Smooth muscle cell (in vitro differentiated cells): ENCODE measurements at regions not wholly inside any gene's neighbourhood (a gene's known extent, or its start where the extent isn't known, plus 50 kb on each side); places are given as distances from the start of the nearest gene placed in this dataset.

Source experiments
- DNase-seq: peaks from one replicate; lab custom pipeline; 2025; ENCODE audit not compliant: unreplicated experiment; lab: John Stamatoyannopoulos, UW
- H2AFZ ChIP-seq: fragments of 200-600 bp; sonication (generic); 2 replicates; pipeline ENCODE4 v1.6.0; 2016; ENCODE audit warnings: antibody characterized with exemption, low read depth, mild to moderate bottlenecking
- H3F3A ChIP-seq: fragments of 200-600 bp; sonication (generic); 2 replicates; pipeline ENCODE4 v1.6.0; 2017; ENCODE audit warnings: antibody characterized with exemption, low read depth
- H3K27ac ChIP-seq: fragments of 200-600 bp; sonication (generic); 2 replicates; pipeline ENCODE4 v1.5.1; 2016; ENCODE audit warnings: low read depth, mild to moderate bottlenecking
- H3K27me3 ChIP-seq: fragments of 200-600 bp; sonication (generic); 2 replicates; pipeline ENCODE4 v1.6.1; 2016; ENCODE audit warnings: low read depth, mild to moderate bottlenecking
- H3K36me3 ChIP-seq: fragments of 200-600 bp; sonication (generic); 2 replicates; pipeline ENCODE4 v1.5.1; 2016; ENCODE audit warnings: low read depth
- H3K4me1 ChIP-seq: fragments of 200-600 bp; sonication (generic); 2 replicates; pipeline ENCODE4 v1.5.1; 2016; ENCODE audit warnings: low read depth
- H3K4me2 ChIP-seq: fragments of 200-600 bp; sonication (generic); 2 replicates; pipeline ENCODE4 v1.6.0; 2016; ENCODE audit warnings: mild to moderate bottlenecking
- H3K4me3 ChIP-seq: fragments of 200-600 bp; sonication (generic); 2 replicates; pipeline ENCODE4 v1.5.1; 2016; ENCODE audit warnings: mild to moderate bottlenecking
- H3K79me2 ChIP-seq: fragments of 200-600 bp; sonication (generic); 2 replicates; pipeline ENCODE4 v1.6.0; 2016; ENCODE audit warnings: low read depth, mild to moderate bottlenecking
- H3K9ac ChIP-seq: fragments of 200-600 bp; sonication (generic); 2 replicates; pipeline ENCODE4 v1.6.0; 2016; ENCODE audit warnings: low read depth
- H3K9me3 ChIP-seq: fragments of 200-600 bp; sonication (generic); replicated peaks from 2 replicates; pipeline ENCODE4 v1.5.1; 2016; ENCODE audit warnings: low read depth
- H4K20me1 ChIP-seq: fragments of 200-600 bp; sonication (generic); 2 replicates; pipeline ENCODE4 v1.6.0; 2016; ENCODE audit warnings: low read depth
- CTCF ChIP-seq: fragments of 200-600 bp; sonication (generic); IDR thresholded peaks from 2 replicates; pipeline ENCODE4 v1.5.1; 2017; ENCODE audit warnings: borderline replicate concordance, mild to moderate bottlenecking, antibody characterized with exemption; ENCODE audit not compliant: insufficient read depth, poor library complexity, severe bottlenecking
- WGBS: methylation state at CpG from one replicate; pipeline ENCODE4 v1.1.7; 2016; ENCODE audit warnings: low lambda C conversion rate; 5-methylcytosine and 5-hydroxymethylcytosine counted together

- no peaks in the 10 kb centered on the region for H3K9me3 ChIP-seq
- no peaks in the 10 kb centered on the region for H3K79me2 ChIP-seq
- no peak overlapping the region for H3K9ac ChIP-seq
- no peak overlapping the region for H3K27ac ChIP-seq
- no peaks in the 10 kb centered on the region for H4K20me1 ChIP-seq
- H2AFZ ChIP-seq = no peak overlapping the region
- H3K27me3 ChIP-seq = no peaks in the 10 kb centered on the region
- no peak for TF ChIP-seq CTCF
- no peak overlapping the region for H3K4me2 ChIP-seq
- no peaks in the 10 kb centered on the region for H3K36me3 ChIP-seq
- H3K4me3 ChIP-seq = no peak overlapping the region
- DNase-seq = no peak
- 73% methylated on average over 6 of the region's 6 CpGs for WGBS
- H3F3A ChIP-seq = no peaks in the 10 kb centered on the region
- H3K4me1 ChIP-seq = no peaks in the 10 kb centered on the region
Measured at GRCh38 chr16:86322283-86322682, 188.0 kb upstream of the FOXF1 start.

- Histone ChIP-seq H3K9ac (no peak overlapping the region), H4K20me1 (no peaks in the 10 kb centered on the region), H3K4me1 (no peaks in the 10 kb centered on the region), H3K9me3 (no peaks in the 10 kb centered on the region), H3K36me3 (no peaks in the 10 kb centered on the region), H3K4me2 (no peak overlapping the region), H3K27ac (no peak overlapping the region), H3K27me3 (no peaks in the 10 kb centered on the region), H2AFZ (no peak overlapping the region), H3F3A (no peaks in the 10 kb centered on the region), H3K79me2 (no peaks in the 10 kb centered on the region), H3K4me3 (no peak overlapping the region)
- no peak for DNase-seq
- 88% methylated on average over 8 of the region's 8 CpGs for WGBS
- no peak for TF ChIP-seq CTCF
Measured at GRCh38 chr16:86322806-86323205, 187.5 kb upstream of the FOXF1 start.

DNA sequence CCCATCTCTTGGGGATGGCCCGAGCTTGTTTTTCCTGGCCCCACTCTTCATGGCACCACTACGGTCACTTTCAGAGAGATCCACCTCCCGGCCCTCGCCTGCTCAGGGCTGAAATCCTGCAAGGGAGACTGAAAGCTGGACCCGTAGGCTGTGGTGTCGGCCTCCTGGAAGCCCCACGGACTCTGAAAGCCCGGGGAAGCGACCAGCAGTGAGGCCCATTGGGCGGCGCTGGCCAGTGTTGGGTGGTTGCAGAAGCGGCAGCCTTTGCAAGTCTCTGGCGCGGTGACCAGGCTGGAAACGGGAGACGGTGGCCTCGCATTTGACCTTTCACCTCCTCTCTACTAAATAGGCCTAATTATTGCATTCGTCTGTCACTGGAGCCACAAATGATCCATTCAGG, 186.0 kb upstream of the FOXF1 start:
- 97% methylated on average over 18 of the region's 18 CpGs for WGBS
- no peak overlapping the region for H3K4me2 ChIP-seq
- H3K27me3 ChIP-seq = no peaks in the 10 kb centered on the region
- no peaks in the 10 kb centered on the region for H3K4me1 ChIP-seq
- no peaks in the 10 kb centered on the region for H4K20me1 ChIP-seq
- TF ChIP-seq CTCF = no peak
- H3K79me2 ChIP-seq = no peaks in the 10 kb centered on the region
- no peaks in the 10 kb centered on the region for H3K9me3 ChIP-seq
- H3K9ac ChIP-seq = no peak overlapping the region
- H3K36me3 ChIP-seq = no peaks in the 10 kb centered on the region
- H3K4me3 ChIP-seq = no peak overlapping the region
- H3F3A ChIP-seq = no peaks in the 10 kb centered on the region
- H3K27ac ChIP-seq = no peak overlapping the region
- H2AFZ ChIP-seq = no peak overlapping the region
- no peak for DNase-seq

GRCh38 chr16:86325360-86325759, 185.0 kb upstream of the FOXF1 start:
- Histone ChIP-seq H3K36me3 (no peaks in the 10 kb centered on the region), H3K27ac (no peak overlapping the region), H3K9me3 (no peaks in the 10 kb centered on the region), H3K9ac (no peak overlapping the region), H3K4me3 (no peak overlapping the region), H3K27me3 (no peaks in the 10 kb centered on the region), H3K4me2 (no peak overlapping the region), H3F3A (no peaks in the 10 kb centered on the region), H4K20me1 (no peaks in the 10 kb centered on the region), H3K4me1 (no peaks in the 10 kb centered on the region), H2AFZ (no peak overlapping the region), H3K79me2 (no peaks in the 10 kb centered on the region)
- no peak for DNase-seq
- WGBS = 89% methylated on average over 3 of the region's 3 CpGs
- TF ChIP-seq CTCF = no peak
